Lower leg skin (tissue), 3 donors: ENCODE measurements at regions not wholly inside any gene's neighbourhood (a gene's known extent, or its start where the extent isn't known, plus 50 kb on each side); places are given as distances from the start of the nearest gene placed in this dataset.

Experiments used
- CTCF ChIP-seq, 3 donors: fragments of 450-650 bp; IDR thresholded peaks; one replicate each; pipeline ENCODE4 v1.5.1; 2016; ENCODE audit warnings: antibody characterized with exemption in 3 of 3, mild to moderate bottlenecking in 3 of 3, moderate library complexity in 2 of 3
- POLR2A ChIP-seq, 2 donors: fragments of 450-650 bp; IDR thresholded peaks; one replicate each; pipeline ENCODE4 v1.6.1; 2016 to 2017; ENCODE audit warnings: antibody characterized with exemption in 2 of 2, mild to moderate bottlenecking in 1 of 2, moderate library complexity in 1 of 2

- TF ChIP-seq CTCF (IDR thresholded peaks at IDR 0.05) (no peak), POLR2A (IDR thresholded peaks at IDR 0.05) (no peak)
These were observed 185.4 kb downstream of the GXYLT1 start for GRCh38 chr12:41959271-41959670.
